OCI-LY7 (cell line): ENCODE measurements at regions not wholly inside any gene's neighbourhood (a gene's known extent, or its start where the extent isn't known, plus 50 kb on each side); places are given as distances from the start of the nearest gene placed in this dataset.

ENCODE experiments used
- BruUV-seq: library from RNA; stranded (reverse); fragments of 400-500 nt; replicated peaks from 2 replicates; lab custom pipeline; 2021; lab: Mats Ljungman, UMichigan
- CTCF ChIA-PET: fragments of 300-600 bp; sonication (Branson Sonifier 250); formaldehyde crosslinking; loops from one replicate; lab custom pipeline; 2022; ENCODE audit warnings: antibody characterized with exemption; ENCODE audit not compliant: unreplicated experiment; lab: Charles Lee
- POLR2A ChIA-PET: fragments of 300-600 bp; sonication (Branson Sonifier 250); formaldehyde crosslinking; loops from one replicate; lab custom pipeline; 2022; ENCODE audit warnings: antibody characterized with exemption; lab: Charles Lee
- DNase-seq: peaks from one replicate; pipeline ENCODE4 v3.0.0-alpha.2; 2015; ENCODE audit warnings: low spot score
- H2AFZ ChIP-seq: fragments of 200-600 bp; sonication (generic), shearing (Covaris generic); 2 replicates; pipeline ENCODE4 v1.6.1; 2014; ENCODE audit warnings: mild to moderate bottlenecking, antibody characterized with exemption, low read length, moderate library complexity
- H3K27ac ChIP-seq: fragments of 200-600 bp; sonication (generic); 2 replicates; pipeline ENCODE4 v1.5.1; 2014; ENCODE audit warnings: mixed run types, low read depth, mild to moderate bottlenecking, moderate library complexity, low read length, inconsistent platforms; ENCODE audit not compliant: poor library complexity, severe bottlenecking
- H3K36me3 ChIP-seq: fragments of 200-600 bp; sonication (generic); 2 replicates; pipeline ENCODE4 v1.6.1; 2014; ENCODE audit warnings: mild to moderate bottlenecking, antibody characterized with exemption, low read length, moderate library complexity, mixed read lengths; ENCODE audit not compliant: insufficient read depth
- H3K4me1 ChIP-seq: fragments of 200-600 bp; sonication (generic); 2 replicates; pipeline ENCODE4 v1.5.1; 2014; ENCODE audit warnings: mild to moderate bottlenecking, low read length; ENCODE audit not compliant: insufficient read depth, poor library complexity, severe bottlenecking
- H3K4me2 ChIP-seq: fragments of 200-600 bp; sonication (generic); 2 replicates; pipeline ENCODE4 v1.6.1; 2014; ENCODE audit warnings: mild to moderate bottlenecking, low read length
- H3K4me3 ChIP-seq: fragments of 200-600 bp; sonication (generic); 2 replicates; pipeline ENCODE4 v1.5.1; 2014; ENCODE audit warnings: mild to moderate bottlenecking, low read depth, low read length; ENCODE audit not compliant: poor library complexity, severe bottlenecking
- H3K79me2 ChIP-seq: fragments of 200-600 bp; sonication (generic); 2 replicates; pipeline ENCODE4 v1.6.1; 2016; ENCODE audit warnings: low read depth, mild to moderate bottlenecking, low read length, moderate library complexity, mixed read lengths; ENCODE audit not compliant: insufficient read depth
- H3K9me2 ChIP-seq: fragments of 200-600 bp; sonication (generic); 2 replicates; pipeline ENCODE4 v1.6.1; 2016; ENCODE audit warnings: mild to moderate bottlenecking, low read length, mixed read lengths; ENCODE audit not compliant: insufficient read depth
- H3K9me3 ChIP-seq: fragments of 200-600 bp; sonication (generic); 2 replicates; pipeline ENCODE4 v1.6.1; 2014; ENCODE audit warnings: mild to moderate bottlenecking, mixed run types, low read length, mixed read lengths
- H4K20me1 ChIP-seq: fragments of 200-600 bp; sonication (generic); 2 replicates; pipeline ENCODE4 v1.6.1; 2014; ENCODE audit warnings: mild to moderate bottlenecking, antibody characterized with exemption, low read length, moderate library complexity, mixed read lengths; ENCODE audit not compliant: insufficient read depth
- EZH2phosphoT487 ChIP-seq: fragments of 200-600 bp; sonication (generic); IDR thresholded peaks from 2 replicates; pipeline ENCODE4 v1.6.1; 2018; ENCODE audit warnings: low read depth, borderline replicate concordance, mild to moderate bottlenecking, mixed run types, antibody characterized with exemption, low read length, moderate library complexity, mixed read lengths
- intact Hi-C: fragments of 100-400 bp; cut with micrococcal nuclease; formaldehyde crosslinking; loops from one replicate; pipeline ENCODE4 v1.10.0; 2022; ENCODE audit not compliant: unreplicated experiment
- TF ChIP-seq, protein P1 (sequence below): fragments of 200-600 bp; sonication (generic); conservative IDR thresholded peaks from 2 replicates; pipeline ENCODE4 v1.5.1; 2014; ENCODE audit warnings: mild to moderate bottlenecking, antibody characterized with exemption, low read length, moderate library complexity, mixed read lengths

DNA sequence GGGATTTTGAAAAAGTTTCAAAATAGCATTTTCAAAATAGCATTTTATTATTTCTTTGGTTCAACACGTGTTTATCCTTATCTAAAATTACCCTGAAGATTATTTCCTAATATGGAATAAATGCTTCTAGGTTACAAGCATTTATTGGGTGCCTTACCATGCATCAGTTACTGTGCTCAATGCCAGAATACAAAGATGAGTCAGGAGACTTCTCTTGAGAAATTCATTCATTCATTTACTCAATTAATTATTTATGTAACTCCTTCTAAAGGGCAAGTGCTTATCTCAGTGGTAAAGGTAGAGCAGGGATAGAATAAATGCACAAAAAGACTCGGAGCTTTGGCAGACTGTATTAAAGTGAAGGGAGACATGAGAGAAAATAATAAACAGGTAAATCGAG is 150.1 kb upstream of the PDE7B start:
- H3K9me2 ChIP-seq = no peaks in the 10 kb centered on the region
- H4K20me1 ChIP-seq = no peaks in the 10 kb centered on the region
- no peaks in the 10 kb centered on the region for H3K79me2 ChIP-seq
- H3K9me3 ChIP-seq = no peaks in the 10 kb centered on the region
- intact Hi-C loops = no loop called here
- CTCF ChIA-PET = no interaction called here
- no peak overlapping the region for H3K4me2 ChIP-seq
- H3K27ac ChIP-seq = no peak overlapping the region
- no TSS peak for BruUV-seq
- H3K4me1 ChIP-seq = no peaks in the 10 kb centered on the region
- TF ChIP-seq EZH2phosphoT487 = no peak
- TF ChIP-seq, protein P1, sequence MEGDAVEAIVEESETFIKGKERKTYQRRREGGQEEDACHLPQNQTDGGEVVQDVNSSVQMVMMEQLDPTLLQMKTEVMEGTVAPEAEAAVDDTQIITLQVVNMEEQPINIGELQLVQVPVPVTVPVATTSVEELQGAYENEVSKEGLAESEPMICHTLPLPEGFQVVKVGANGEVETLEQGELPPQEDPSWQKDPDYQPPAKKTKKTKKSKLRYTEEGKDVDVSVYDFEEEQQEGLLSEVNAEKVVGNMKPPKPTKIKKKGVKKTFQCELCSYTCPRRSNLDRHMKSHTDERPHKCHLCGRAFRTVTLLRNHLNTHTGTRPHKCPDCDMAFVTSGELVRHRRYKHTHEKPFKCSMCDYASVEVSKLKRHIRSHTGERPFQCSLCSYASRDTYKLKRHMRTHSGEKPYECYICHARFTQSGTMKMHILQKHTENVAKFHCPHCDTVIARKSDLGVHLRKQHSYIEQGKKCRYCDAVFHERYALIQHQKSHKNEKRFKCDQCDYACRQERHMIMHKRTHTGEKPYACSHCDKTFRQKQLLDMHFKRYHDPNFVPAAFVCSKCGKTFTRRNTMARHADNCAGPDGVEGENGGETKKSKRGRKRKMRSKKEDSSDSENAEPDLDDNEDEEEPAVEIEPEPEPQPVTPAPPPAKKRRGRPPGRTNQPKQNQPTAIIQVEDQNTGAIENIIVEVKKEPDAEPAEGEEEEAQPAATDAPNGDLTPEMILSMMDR = no peak
- DNase-seq = no peak
- POLR2A ChIA-PET = interaction anchor here (0.7 kb wide), 1 partner anchor 238 kb away, joined by 4 read pairs; no protein-coding TSS in a partner anchor
- no peaks in the 10 kb centered on the region for H3K36me3 ChIP-seq
- H2AFZ ChIP-seq = no peak overlapping the region
- no peak overlapping the region for H3K4me3 ChIP-seq

DNA sequence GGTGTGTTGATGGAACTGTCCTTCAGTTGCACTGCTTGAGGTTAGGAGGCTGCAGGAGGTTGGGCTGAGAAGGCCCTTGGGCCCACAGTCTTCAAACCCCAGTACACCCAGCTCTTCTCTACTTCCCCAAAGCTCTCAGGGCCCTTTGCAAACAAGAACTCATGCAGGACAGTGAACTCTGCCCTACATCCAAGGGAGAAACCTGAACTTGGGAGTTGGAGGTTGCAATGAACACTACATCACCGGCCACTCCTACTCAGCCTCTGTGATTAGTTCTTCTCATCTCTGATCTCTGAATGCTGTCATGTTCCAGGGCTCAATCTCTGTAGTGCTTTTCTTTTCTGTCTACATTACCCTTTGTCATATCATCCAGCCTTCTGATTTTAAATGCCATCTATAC is 148.5 kb upstream of the PDE7B start:
- intact Hi-C loops = no loop called here
- no peak overlapping the region for H3K27ac ChIP-seq
- H3K4me3 ChIP-seq = no peak overlapping the region
- H3K79me2 ChIP-seq = no peaks in the 10 kb centered on the region
- no peak overlapping the region for H2AFZ ChIP-seq
- H3K36me3 ChIP-seq = no peaks in the 10 kb centered on the region
- CTCF ChIA-PET = no interaction called here
- no peaks in the 10 kb centered on the region for H3K9me2 ChIP-seq
- POLR2A ChIA-PET = interaction anchor here (1.2 kb wide), 1 partner anchor 19 kb away, joined by 4 read pairs; no protein-coding TSS in a partner anchor
- H3K4me2 ChIP-seq = no peak overlapping the region
- H3K9me3 ChIP-seq = no peaks in the 10 kb centered on the region
- no peak for TF ChIP-seq EZH2phosphoT487
- TF ChIP-seq, protein P1 = no peak
- no peaks in the 10 kb centered on the region for H3K4me1 ChIP-seq
- no peaks in the 10 kb centered on the region for H4K20me1 ChIP-seq
- no TSS peak for BruUV-seq
- DNase-seq = no peak

GRCh38 chr6:135703621-135704020 is 147.9 kb upstream of the PDE7B start:
- Histone ChIP-seq H3K4me1 (no peaks in the 10 kb centered on the region), H3K79me2 (no peaks in the 10 kb centered on the region), H3K4me3 (no peak overlapping the region), H3K9me2 (no peaks in the 10 kb centered on the region), H3K9me3 (no peaks in the 10 kb centered on the region), H3K27ac (no peak overlapping the region), H3K4me2 (no peak overlapping the region), H4K20me1 (no peaks in the 10 kb centered on the region), H2AFZ (no peak overlapping the region), H3K36me3 (no peaks in the 10 kb centered on the region)
- no peak for DNase-seq
- POLR2A ChIA-PET = interaction anchor here (1.2 kb wide), 1 partner anchor 19 kb away, joined by 4 read pairs; no protein-coding TSS in a partner anchor
- intact Hi-C loops = no loop called here
- CTCF ChIA-PET = no interaction called here
- BruUV-seq = no TSS peak
- TF ChIP-seq, protein P1 = no peak
- TF ChIP-seq EZH2phosphoT487 = no peak
